Pancreas (tissue), 10 donors: ENCODE measurements at regions not wholly inside any gene's neighbourhood (a gene's known extent, or its start where the extent isn't known, plus 50 kb on each side); places are given as distances from the start of the nearest gene placed in this dataset.

Experiments
- ATAC-seq, 4 donors: fragments of 200-7000 bp; cut with Tn5 transposase; one replicate each; pipeline versions ENCODE4 v1.8.0 to v1.9.1; 2020; ENCODE audit warnings: mild to moderate bottlenecking in 4 of 4, moderate library complexity in 4 of 4
- DNase-seq, 6 donors: peaks; one replicate each; pipeline ENCODE4 v3.0.0-alpha.2; 2020
- FAIRE-seq: peaks from 2 replicates; lab custom pipeline; 2012; peaks lifted over from hg19 to GRCh38; lab: Jason Lieb, UNC
- H3K27ac ChIP-seq, 4 donors: fragments of 200-600 bp; sonication (generic); 1 replicate in 3 of 4; 2 replicates in 1 of 4; pipeline versions ENCODE4 v1.5.0 to v1.8.0; 2020
- H3K27me3 ChIP-seq, 4 donors: fragments of 200-600 bp; one replicate each; pipeline ENCODE4 v1.8.0; 2021
- H3K36me3 ChIP-seq, 3 donors: fragments of 200-600 bp; sonication (generic) in 1 of 3; one replicate each; pipeline versions ENCODE4 v1.5.0 to v1.8.0; 2020 to 2021
- H3K4me1 ChIP-seq, 3 donors: fragments of 200-600 bp; one replicate each; pipeline ENCODE4 v1.8.0; 2021
- H3K4me3 ChIP-seq, 4 donors: fragments of 200-600 bp; sonication (generic) in 2 of 4; one replicate each; pipeline versions ENCODE4 v1.5.0 to v1.8.0; 2020 to 2021
- H3K9me3 ChIP-seq, 4 donors: fragments of 200-600 bp; one replicate each; pipeline ENCODE4 v1.8.0; 2021
- WGBS, 2 donors: extraction: QIAGEN DNeasy Blood & Tissue Kit; methylation state at CpG; one replicate each; pipeline ENCODE4 v1.1.7; 2013; 5-methylcytosine and 5-hydroxymethylcytosine counted together
- intact Hi-C, 3 donors: fragments of 100-400 bp; cut with DNase I; formaldehyde crosslinking; loops; one replicate each; pipeline versions ENCODE4 v1.11.1 to v1.14.2; 2022
- TF ChIP-seq, protein P1 (sequence below), 4 donors: fragments of 200-600 bp; sonication (generic) in 3 of 4; IDR thresholded peaks; one replicate each; pipeline versions ENCODE4 v1.5.0 to v1.8.0; 2021; ENCODE audit warnings: antibody characterized with exemption in 4 of 4
- donor health status: healthy with polysubstance abuse.
- donor health status: DM: no; HTN: no; CAD: no; lungs with moderate emphysema.
- donor health status: DM: no; HTN: no; CAD: no.
- donor health status: control.
- donor health status: control.
- donor health status: Bipolar disorder and iron deficiency.
- donor health status: DM: yes; HTN: yes; CAD: no.
- donor health status: DM: no; HTN: no; CAD: no.
- donor health status: DM: no; HTN: no; CAD: no.
- donor health status: DM: yes; HTN: yes; CAD: no.

DNA sequence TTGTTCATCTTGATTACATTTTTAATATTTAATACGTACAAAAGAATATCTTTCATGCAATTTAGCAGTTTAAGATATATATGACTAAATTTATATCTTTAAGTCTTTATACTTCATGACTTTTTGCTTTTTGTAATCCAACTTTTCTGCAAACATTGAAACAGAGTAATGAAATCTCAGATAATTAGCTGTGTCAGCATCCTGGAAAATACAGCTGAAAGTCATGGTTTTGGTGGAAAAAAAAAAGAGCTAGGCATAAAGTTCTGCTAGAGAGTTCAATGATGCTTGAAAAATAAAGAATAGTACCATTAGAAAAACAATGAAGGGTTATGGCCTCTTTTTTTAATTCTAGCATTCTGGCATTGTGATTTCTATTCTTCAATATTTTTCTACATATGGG, 387.4 kb upstream of the ROBO2 start:
- no peak for FAIRE-seq
- TF ChIP-seq, protein P1, sequence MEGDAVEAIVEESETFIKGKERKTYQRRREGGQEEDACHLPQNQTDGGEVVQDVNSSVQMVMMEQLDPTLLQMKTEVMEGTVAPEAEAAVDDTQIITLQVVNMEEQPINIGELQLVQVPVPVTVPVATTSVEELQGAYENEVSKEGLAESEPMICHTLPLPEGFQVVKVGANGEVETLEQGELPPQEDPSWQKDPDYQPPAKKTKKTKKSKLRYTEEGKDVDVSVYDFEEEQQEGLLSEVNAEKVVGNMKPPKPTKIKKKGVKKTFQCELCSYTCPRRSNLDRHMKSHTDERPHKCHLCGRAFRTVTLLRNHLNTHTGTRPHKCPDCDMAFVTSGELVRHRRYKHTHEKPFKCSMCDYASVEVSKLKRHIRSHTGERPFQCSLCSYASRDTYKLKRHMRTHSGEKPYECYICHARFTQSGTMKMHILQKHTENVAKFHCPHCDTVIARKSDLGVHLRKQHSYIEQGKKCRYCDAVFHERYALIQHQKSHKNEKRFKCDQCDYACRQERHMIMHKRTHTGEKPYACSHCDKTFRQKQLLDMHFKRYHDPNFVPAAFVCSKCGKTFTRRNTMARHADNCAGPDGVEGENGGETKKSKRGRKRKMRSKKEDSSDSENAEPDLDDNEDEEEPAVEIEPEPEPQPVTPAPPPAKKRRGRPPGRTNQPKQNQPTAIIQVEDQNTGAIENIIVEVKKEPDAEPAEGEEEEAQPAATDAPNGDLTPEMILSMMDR (IDR thresholded peaks at IDR 0.05): no peak
- Histone ChIP-seq H3K27me3 (peaks cover 0 to 3% (median 0%) of the 10 kb centered on the region in 4 donors), H3K27ac (no peak overlapping the region), H3K36me3 (no peaks in the 10 kb centered on the region), H3K4me3 (no peak overlapping the region), H3K4me1 (no peaks in the 10 kb centered on the region), H3K9me3 (no peaks in the 10 kb centered on the region)
- ATAC-seq: no peak
- 61 to 65% methylated on average over 1 of the region's 1 CpG for WGBS, 2 donors
- no peak for DNase-seq
- intact Hi-C loops: no loop called here

DNA sequence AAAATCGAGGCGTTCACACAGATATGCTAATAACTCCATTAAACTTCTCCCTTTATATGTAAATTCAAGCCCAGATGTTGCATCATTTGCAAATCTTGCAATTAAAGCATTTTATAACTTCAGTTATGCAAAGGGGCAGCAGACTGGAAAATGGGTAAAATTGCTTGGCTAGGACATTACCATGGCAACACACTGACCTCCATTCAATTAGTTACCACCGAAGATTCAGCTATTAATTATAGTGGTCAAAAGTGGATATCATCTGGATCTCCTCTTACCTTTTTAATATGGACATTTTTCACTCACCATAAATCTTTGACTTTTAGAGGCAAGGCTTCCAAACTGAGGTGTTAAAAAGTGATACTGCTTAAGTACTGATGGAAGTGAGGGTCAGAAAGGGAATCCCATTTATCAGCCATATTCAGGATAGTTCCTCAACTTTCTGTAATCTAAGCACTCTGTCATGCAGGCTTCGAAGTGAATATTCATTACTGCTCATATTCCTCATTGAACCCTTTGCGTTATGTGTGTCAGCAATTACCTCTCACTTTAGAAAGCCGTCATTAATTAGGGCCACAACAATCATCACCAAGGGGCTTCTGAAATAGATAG, 386.2 kb upstream of the ROBO2 start:
- Histone ChIP-seq H3K36me3 (no peaks in the 10 kb centered on the region), H3K9me3 (no peaks in the 10 kb centered on the region), H3K27ac (no peak overlapping the region), H3K27me3 (peaks cover 0 to 3% (median 0%) of the 10 kb centered on the region in 4 donors), H3K4me1 (no peaks in the 10 kb centered on the region), H3K4me3 (no peak overlapping the region)
- no peak for FAIRE-seq
- intact Hi-C loops: no loop called here
- TF ChIP-seq, protein P1 (IDR thresholded peaks at IDR 0.05): no peak
- no peak for ATAC-seq
- DNase-seq: no peak
- WGBS, 2 donors: 60 to 83% methylated on average over 6 of the region's 6 CpGs

DNA sequence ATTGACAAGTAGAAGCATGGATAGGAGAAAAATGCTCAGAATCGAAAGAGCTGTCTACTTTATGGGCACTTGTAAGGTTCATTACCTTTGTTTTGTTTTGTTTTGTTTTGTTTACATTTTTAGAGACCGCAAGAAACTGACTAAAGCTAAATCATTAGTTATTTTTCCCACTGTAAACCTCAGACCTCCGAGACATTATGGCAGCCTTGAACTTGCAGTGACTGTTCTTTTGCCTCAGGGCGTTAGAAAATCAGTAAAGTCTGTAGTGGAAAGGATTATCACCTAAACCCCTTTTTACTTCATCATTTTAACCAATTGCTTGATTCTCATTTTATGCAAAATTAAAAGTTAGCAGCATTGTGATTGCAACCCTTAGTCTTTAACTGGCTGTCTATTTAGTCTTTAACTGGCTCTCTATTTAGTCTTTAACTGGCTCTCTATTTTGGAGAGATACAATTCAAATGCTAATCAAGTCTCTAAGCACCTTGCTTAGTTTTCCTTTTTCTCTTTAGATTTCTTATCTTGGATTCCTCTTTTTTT, 383.3 kb upstream of the ROBO2 start:
- TF ChIP-seq, protein P1 (IDR thresholded peaks at IDR 0.05): no peak
- no peak for FAIRE-seq
- WGBS, 2 donors: 47 to 62% methylated on average over 4 of the region's 4 CpGs

DNA sequence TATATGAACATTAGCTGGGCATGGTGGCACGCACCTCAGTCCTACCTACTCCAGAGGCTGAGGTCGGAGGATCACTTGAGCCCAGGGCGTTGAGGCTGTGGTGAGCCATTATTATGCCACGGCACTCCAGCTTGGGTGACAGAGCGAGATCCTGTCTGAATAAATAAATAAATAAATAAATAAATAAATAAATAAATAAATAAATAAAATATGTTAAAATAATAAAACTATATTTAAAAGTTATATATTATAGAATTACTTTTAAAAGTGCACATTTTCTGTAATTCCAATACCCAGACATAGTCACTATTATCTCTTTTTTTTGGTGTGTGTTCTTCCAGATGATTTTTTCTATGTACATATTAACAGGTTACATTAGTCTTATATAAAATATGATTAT, 382.0 kb upstream of the ROBO2 start:
- Histone ChIP-seq H3K27me3 (peaks cover 0 to 3% (median 0%) of the 10 kb centered on the region in 4 donors), H3K9me3 (no peaks in the 10 kb centered on the region), H3K4me3 (no peak overlapping the region), H3K27ac (no peak overlapping the region), H3K36me3 (no peaks in the 10 kb centered on the region), H3K4me1 (no peaks in the 10 kb centered on the region)
- WGBS, 2 donors: 92 to 96% methylated on average over 5 of the region's 5 CpGs
- ATAC-seq (no peak), DNase-seq (no peak), FAIRE-seq (no peak)
- intact Hi-C loops: no loop called here
- TF ChIP-seq, protein P1 (IDR thresholded peaks at IDR 0.05): no peak

More for the DNA sequence above, 383.3 kb upstream of the ROBO2 start:
- H3K4me1 ChIP-seq: no peaks in the 10 kb centered on the region
- H3K27me3 ChIP-seq: peaks cover 0 to 3% (median 0%) of the 10 kb centered on the region in 4 donors
- intact Hi-C loops: no loop called here
- H3K27ac ChIP-seq: no peak overlapping the region
- ATAC-seq: no peak
- H3K4me3 ChIP-seq: no peak overlapping the region
- H3K36me3 ChIP-seq: no peaks in the 10 kb centered on the region
- DNase-seq: no peak
- no peaks in the 10 kb centered on the region for H3K9me3 ChIP-seq

DNA sequence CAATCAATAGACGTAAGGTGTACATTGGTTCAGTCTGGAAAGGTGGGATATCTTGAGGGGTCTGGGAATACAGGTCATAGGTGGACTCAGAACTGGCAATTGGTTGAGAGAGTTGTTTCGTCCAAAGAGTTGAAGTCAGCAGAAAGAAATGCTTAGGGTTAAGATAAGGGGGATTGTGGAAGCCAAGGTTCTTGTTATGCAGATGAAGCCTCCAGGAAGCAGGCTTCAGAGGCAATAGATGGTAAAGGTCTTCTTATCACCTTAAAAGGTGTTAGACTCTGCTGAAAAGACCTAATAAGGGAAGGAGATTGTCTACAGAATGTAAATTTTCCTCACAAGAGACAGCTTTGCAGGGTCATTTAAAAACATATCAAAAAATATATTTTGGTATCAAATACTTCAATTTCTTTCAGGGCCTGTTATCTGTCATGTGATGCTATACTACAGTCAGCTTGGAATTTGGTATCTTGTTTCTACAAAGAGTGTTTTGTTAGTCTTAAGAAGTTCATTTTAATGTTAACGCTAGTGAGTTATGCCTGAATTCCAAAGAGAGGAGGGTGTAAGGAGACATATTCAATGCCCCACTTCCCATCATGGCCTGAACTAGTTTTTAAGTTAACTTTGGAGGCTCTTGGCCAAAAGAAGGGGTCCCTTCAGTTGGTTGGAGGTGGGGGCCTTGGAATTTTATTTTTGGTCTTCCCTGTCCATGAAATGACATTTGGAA, 378.2 kb upstream of the ROBO2 start:
- WGBS, 2 donors: 69 to 77% methylated on average over 3 of the region's 3 CpGs
- Histone ChIP-seq H3K36me3 (no peaks in the 10 kb centered on the region), H3K27ac (no peak overlapping the region), H3K9me3 (no peaks in the 10 kb centered on the region), H3K4me3 (no peak overlapping the region), H3K27me3 (no peaks in the 10 kb centered on the region), H3K4me1 (no peaks in the 10 kb centered on the region)
- no peak for DNase-seq
- intact Hi-C loops: no loop called here
- TF ChIP-seq, protein P1 (IDR thresholded peaks at IDR 0.05): no peak
- no peak for ATAC-seq
- FAIRE-seq: no peak
